NCI-H1105 (cell line): ENCODE measurements at regions not wholly inside any gene's neighbourhood (a gene's known extent, or its start where the extent isn't known, plus 50 kb on each side); places are given as distances from the start of the nearest gene placed in this dataset.

Source experiments
- DNase-seq: peaks from one replicate; lab custom pipeline; 2025; lab: John Stamatoyannopoulos, UW

DNA sequence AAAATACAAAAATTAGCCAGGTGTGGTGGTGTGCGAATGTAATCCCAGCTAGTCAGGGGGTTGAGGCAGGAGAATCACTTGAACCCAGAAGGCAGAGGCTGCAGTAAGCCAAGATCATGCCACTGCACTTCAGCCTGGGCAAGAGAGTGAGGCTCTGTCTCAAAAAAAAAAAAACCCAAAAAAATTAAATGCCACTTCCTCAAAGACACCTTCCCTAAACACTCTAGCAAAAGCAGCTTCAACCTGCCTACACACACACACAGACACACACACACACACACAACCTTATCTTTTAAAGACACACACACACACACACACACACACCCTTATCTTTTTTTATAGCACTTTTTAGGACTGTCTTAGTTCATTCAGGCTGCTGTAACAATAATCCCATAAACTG, 201.7 kb upstream of the PSMD7 start:
- DNase-seq = no peak

DNA sequence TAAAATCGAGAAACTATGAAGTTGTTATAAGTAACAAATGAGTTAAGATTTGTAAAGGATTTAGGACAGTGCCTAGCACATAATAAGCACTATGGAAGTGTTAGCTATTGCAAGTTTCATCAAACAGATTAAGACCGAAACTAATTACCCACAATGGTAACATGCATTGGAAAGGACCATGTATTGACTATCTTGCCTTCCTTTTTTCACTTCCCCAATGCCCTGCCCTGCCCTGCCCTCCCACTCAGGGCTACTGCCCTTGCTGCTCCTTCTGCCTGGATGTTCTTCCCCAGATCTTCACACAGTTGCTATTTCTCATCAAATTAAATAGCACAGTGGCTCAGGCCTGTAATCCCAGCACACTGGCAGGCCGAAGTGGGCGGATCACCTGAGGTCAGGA, 202.1 kb upstream of the PSMD7 start:
- DNase-seq = no peak

DNA sequence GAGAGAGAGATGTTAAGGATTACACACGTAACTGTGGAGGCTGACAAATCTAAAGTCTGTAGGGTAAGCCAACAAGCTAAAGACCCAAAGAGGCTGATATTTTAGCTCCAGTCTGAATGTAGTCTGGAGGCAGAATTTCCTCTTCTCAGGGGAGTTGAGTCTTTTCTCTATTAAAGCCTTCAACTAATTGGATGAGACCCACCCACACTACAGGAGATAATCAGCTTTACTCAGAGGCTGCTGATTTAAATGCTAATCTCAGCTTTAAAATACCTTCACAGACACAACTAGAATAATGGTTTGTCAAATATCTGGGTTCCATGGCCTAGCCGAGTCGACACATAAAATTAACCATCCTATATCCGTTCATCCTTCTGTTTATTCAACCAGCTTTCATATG, 204.3 kb upstream of the PSMD7 start:
- no peak for DNase-seq

DNA sequence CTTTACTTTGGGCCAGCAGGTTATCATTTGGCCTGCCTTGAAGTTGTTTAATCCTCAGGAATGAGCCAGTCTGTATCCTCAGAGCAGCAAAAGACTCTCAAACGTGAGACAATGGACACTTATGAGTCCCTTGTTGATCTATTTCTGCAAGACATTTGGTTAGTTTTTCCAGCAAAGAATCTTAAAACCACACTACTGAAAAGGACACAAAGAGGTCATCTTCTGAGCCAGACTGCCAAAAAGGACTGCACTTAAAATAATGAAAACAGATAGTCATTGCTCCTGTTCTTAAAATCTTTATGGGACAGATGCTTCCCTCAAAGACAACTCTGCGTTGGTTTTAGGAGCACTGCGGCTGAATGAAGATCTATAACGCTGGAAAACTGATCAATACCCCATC, 205.7 kb upstream of the PSMD7 start:
- DNase-seq = no peak

DNA sequence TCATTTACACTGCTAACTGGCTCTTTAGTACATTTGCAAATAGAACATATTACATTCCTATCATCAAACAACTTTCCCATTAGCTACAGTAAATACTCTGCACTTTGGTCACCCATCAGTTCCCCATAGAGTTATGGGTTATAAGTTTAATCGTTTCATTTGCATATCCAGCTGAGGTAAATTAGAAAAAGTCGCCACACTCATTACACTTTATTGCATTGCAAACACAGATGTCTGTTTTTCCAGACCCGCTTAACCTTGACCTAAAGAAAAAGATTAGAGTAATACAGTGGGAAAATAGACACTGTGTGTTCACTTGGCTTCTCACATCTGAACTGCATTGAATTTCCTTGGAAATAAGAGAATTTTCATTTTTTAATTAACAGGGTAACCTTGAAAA, 213.1 kb upstream of the PSMD7 start:
- DNase-seq = no peak

DNA sequence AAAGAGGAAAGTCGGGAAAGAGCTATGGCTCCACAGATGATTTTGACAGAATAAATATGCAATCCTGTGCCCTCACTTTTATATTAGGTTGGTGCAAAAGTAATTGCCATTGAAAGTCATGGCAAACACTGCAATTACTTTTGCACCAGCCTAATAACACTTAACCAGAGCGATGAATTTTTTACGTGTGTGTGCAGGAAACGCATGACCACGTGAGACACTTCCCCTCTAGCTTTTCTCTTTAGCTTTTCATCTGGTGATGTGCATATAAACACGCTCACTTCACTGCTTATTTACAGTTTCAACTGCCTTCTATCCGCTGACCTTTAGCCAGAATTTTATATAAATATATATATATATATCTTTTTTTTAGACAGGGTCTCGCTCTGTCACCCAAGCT, 216.3 kb upstream of the PSMD7 start:
- no peak for DNase-seq

DNA sequence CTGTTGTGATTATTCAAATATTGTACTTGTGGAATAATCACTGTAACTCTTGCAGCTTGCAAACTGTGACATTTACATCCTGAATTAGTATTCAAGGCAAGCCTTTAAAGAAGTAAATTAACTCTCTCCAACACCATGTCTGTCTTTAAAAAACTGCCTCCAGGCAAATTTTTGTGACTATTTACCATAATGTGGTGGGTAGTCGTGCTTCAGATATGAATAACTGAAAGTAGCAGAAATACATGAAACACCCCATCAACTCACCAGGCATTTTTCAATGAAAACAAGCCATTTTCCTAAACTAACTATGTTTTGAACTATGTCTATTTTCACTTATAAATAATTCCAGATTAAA, 217.4 kb upstream of the PSMD7 start:
- no peak for DNase-seq

DNA sequence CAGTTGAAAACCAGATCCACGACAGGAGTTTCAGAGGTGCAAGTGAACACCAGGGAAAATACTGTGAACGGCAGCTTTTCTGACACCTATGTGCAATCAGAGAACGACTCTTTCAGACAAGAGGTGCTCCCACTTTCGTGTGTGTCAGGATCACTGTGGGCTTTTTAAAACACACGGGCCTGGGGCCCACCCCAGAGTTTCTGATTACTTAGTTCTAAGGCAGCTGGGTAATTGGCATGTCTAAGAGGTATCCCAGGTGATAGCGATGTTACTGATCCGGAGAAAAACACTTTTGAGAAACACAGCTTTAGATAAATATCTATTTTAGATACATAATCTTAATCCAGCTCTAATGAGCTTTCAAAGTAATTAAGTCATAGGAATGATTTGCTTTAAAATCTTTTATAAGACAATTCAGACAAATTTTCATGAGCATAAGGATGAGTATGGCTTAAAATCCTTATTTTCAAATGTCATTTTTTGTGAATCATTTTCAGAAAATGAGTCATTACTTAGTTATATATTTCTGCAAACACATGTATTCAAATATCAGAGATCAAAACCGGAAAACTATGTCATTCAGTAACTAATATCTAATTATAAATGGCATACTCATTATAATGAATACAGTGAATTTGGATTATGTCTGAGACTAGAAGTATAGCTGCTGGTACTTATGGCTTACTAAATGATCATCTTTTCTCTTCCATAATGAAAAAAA, 217.9 kb upstream of the PSMD7 start:
- no peak for DNase-seq

DNA sequence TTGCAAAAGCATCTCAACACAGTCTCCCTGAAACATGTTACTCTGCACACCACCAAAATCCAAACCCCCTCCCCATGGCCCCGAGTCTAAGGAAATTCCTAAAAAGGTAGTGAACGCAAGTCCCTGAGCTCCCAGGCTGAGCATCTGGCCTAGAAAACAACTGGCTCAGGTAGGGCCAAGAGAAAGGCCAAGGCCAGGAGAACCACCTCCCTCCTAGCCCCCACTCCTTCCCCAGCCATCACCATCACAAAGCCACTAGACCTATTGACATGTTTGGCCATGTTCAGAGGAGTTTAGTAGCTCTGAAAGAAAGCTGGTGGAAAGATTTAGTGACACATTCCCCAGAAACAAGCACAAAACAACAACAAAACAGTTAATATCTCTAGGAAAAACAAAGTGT, 220.0 kb upstream of the PSMD7 start:
- DNase-seq = no peak

DNA sequence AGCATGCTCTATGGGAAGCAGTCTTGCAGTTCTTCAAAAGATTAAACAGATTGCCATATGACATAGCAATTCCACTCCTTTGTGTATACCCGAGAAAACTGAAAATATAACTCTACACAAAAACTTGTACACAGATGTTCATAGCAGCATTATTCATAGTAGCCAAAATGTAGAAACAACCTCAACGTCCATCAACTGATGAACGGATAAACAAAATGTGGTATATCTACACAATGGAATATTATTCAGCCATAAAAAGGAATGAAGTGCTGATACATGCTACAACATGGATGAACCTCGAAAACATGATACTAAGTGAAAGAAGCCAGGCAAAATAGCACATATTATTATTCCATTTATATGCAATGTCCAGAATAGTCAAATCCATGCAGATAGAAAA, 221.2 kb upstream of the PSMD7 start:
- DNase-seq = no peak

DNA sequence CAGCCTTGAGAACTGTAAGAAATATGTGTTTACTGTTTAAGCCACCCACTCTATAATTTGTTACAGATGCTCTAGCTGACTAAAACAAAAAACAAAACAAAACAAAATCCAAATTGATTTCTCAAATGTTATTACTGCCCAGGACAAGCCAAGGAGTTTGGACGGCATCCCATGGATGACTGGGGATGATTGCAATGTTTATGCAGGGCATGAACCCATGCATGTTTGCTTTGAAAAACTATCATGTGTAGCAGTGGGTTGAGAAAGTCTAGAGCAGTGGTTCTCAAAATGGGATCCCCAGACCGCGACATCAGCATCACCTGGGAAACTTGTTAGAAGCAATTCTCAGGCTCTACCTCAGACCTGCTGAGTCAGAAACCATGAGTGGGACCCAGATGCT, 223.2 kb upstream of the PSMD7 start:
- DNase-seq = no peak

DNA sequence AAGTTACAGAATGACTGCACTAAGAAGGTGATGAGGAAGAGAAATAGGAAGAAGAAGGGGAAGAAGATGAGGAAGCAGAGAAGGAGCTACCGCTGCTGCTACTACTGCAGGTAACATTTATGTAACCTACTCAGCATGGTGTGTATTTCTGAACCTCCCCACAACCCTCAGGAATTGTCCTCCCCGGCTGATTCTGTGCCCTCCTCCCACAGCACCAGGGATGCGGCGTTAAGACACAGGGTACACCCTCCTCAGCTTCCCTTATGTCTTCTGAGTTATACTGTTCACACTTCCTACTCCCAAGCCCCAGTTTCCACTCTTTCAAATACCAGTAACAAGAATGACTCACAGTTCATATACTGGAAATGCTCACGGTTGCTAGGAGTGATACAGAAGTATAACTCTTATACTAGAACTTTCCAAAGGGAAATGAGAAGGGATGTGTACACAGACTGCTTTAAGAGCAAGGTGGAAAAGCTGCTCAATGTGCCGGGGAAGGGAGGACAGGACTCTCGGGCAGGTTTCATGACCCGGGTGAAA, 224.5 kb upstream of the PSMD7 start:
- DNase-seq = no peak

DNA sequence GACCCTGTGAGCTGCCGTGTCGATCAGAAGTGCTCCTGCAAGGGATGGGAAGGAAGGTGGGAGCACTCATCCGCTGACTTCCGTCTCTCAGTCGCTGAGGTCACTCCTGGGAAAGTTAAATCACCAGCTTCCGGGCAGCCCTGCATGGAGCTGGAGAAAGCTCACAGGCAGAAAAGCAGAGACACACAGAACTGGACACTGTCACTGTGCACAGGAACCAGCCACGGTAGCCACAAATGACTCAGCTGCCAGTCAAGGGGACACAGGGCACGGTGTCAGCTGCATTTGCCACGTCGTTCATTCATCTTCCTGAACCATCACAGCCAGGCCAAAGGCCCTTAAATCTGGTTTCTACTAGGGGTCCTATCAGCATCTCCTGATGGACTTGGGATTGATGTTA, 226.4 kb upstream of the PSMD7 start:
- no peak for DNase-seq

DNA sequence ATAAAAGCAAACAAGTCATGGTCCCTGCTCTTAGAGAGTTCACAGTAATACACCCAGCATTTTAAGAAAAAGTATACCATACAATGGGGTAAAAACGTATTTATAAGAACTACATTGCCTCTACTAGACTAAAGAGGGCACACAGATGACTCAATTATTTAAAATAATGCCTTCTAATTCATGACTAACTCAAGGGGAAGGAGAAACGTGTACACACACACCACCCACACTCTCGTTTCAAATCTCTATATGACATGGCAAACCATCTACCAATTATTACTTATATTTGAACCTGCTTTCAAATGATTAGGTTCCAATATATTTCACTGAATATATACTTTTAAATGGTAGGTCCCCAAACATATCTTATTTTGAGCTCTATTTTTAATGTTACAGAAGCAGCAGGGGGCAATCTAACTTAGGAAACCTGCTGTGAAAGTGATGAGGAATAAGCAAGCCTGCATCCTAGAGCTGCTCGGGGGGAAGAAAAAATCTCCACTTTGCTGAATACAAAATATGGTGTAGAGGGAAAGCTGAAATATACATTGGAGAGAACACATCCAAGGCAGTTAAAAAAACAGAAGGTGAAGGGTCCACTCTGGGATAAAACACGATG, 232.4 kb upstream of the PSMD7 start:
- no peak for DNase-seq

DNA sequence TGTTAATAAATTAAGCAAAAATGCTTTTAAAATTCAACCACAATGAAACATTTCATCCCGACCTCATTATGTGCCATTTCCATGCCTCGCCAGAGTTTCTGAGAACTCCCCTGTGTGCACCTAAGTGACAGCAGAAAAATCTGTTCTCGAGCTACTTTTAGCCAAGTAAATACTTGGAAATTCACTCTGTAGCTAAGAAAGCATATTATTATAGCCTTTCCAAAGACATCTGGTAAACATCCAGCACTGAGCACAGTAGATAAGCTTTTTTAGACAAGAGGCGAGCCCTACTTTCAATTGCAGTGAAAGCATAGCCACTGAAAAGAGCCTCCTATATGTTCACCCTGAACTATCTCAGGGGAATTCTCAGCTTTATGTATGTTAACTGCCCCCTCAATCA, 242.8 kb upstream of the PSMD7 start:
- no peak for DNase-seq

DNA sequence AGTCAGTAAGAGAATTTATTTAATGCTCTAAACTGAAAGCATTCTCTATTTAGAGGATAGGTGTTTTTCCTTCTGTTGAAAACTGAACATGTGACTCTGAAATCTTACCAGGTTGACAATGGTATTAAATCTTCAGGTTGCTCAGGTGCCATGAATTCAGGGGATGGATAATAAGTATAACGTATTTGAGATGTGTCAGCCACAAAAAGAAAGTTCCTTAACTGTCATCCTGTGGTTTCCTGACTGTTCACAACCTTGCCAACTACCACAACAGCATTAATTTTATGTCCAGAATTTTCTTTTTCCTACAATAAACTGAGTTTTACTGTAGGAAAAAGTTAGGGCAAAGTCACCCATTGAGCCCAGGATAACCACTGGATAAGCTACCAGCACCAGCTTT, 243.3 kb upstream of the PSMD7 start:
- DNase-seq = no peak

DNA sequence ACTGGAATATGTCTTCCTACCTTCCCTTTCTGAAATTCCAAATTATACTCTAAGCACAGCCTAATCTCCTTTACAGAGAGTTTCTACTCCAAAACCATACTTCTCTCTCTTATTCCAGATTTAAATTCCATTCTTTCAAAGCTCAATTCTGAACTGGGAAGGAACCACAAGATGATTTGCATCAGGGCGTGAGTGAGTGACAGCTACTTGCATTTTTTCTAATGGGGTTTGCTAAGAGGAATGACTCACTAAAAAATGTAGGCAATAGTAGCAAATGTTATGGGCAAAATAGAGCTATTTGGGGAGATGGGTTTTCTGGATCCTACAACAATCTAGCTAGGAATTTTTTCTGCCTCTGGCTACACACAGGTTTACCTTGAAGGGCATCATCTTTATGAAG, 244.6 kb upstream of the PSMD7 start:
- no peak for DNase-seq

DNA sequence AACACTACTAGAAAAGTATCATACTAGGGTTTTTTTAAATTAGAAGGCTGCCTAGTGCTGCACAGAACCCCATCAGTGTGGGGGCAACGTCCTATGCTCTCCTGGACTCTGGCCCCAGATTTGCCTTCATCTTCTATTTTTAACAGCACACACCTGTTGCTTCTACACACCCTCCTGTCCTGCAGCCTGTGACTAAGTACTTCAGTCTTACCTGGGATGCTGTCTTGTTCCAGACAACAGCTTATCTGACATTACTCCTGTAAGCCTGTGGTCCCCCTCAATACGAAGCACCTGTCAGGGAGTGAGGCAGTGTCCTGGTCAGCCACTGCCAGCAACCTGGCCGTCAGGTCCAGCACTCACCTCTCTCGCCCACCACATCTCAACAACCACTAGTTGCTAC, 247.6 kb upstream of the PSMD7 start:
- no peak for DNase-seq

DNA sequence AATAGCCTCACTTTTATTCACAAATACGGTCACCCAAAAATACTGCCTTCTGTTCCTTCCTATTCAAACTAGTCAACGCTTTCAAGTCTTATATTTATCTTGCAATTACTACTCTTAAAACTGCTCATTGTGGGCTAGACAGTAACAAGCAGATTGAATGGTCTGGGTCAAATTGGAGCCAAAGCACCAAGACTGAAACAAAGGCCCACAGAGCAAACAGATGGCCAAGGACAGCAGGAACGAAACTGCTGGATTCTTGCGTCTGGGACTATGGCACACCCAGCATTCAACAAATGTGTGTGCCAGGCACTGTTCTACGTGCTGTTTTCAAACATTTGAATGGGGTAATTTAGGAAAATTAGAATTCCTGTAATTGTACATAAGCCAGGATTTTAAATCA, 250.1 kb upstream of the PSMD7 start:
- no peak for DNase-seq

DNA sequence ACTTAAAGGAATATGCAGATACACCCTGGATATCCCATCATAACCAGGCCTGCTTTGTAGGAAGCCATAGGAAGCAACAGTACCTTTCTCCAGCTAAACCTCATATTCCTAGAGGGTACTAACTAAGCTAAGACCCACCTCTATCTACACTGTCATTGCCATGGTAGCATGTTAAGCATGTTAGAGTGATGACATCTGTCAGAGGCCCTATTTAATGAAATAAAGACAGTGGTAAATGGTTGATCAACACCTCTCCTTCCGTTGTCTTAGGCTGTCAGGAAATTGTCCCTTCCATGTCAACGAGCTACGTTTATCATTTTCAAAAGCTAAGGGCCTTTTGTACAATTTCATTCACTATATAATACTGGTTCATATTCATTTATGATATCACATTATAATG, 251.1 kb upstream of the PSMD7 start:
- no peak for DNase-seq

DNA sequence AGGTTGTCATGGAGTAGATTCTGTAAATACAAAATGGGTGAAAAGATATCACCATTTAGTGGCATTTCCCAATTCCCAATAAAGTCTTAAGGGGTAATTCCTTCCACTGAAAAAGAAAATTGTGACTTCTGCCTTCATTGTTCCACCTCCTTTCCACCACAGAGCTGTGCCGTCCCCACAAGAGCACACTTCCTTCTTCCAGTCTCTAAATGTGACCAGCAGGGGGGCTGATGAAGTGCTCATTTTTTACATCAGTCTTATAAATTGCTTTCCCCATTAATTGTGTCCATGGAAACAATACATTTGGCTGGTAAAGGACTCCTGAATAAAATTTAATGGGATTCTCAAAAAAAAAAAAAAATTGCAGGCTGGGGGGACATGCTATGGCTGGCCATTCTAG, 260.8 kb upstream of the PSMD7 start:
- no peak for DNase-seq

DNA sequence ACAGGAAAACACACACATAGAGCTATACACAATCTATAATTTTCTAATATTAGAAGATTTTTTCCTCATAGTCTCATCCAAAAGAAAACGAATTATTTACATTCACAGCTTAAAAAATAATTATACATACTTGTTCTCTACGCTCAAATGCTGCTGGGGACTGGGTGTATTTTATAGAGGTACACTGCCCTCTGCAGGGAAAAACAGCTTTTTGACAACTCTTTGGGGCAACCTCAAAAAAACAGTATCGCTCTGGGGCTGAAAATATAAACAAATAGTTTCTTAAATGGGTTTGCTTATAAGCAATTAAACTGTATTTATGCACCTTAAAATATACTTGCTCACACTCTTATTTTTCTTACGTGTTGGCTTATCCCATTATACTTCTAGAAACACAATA, 261.8 kb upstream of the PSMD7 start:
- no peak for DNase-seq

DNA sequence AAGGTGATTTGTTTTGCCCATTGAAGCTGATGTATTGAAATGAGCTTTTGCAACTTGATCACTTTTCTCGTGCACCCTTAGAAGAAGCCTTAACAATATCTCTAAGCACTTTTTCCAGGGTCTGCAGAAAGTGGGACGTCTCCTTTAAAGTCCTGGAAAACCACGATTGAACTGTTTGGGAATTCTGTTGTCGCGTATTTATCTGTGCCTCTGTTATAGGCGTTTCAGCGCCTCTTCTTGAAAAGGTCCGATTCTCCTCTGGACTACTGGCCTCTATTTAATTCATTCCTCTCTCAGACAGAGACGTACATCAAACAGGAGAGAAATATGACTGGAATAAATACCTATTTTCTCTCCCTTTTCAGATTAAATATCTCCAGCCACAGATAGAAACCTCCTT, 262.4 kb upstream of the PSMD7 start:
- DNase-seq = no peak

DNA sequence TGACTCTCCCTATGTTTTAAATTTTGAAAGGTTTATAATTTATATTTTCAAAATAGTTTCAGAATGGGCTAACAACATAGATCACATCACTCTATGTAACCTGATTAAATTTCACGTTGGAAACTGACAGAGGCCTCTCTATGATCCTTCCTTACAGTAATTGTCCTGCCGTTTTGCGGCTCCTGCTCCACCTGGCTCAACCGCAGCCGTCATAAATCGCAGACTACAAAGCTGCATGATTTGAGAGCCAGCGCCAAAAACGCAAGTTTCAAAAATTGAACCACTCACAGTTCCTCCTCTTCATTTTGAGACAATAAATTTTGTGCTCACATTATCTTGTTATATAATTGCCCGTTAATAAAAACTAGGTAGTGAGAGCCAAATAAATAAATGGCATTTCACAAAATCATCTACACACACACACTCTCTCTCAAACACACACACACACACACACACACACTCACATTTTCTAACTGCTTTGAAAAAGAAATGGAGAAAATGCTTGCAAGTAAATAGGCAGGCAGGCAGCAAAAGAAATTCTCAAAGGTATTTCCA, 263.1 kb upstream of the PSMD7 start:
- DNase-seq = peak; percentile 53
